Neural cell (in vitro differentiated cells): ENCODE measurements at regions not wholly inside any gene's neighbourhood (a gene's known extent, or its start where the extent isn't known, plus 50 kb on each side); places are given as distances from the start of the nearest gene placed in this dataset.
"Not testable (repeated sequence)": the region's sequence is repeated elsewhere in the genome, so short reads cannot be mapped to it uniquely, and the experiment has no call there.

ENCODE experiments used
- CTCF ChIP-seq: fragments of 450-650 bp; IDR thresholded peaks from 2 replicates; pipeline ENCODE4 v1.5.1; 2014; ENCODE audit warnings: antibody characterized with exemption, mild to moderate bottlenecking, moderate library complexity; ENCODE audit not compliant: poor library complexity, severe bottlenecking
- EP300 ChIP-seq: fragments of 450-650 bp; conservative IDR thresholded peaks from 2 replicates; pipeline ENCODE4 v1.6.1; 2014; ENCODE audit warnings: antibody characterized with exemption, mild to moderate bottlenecking, moderate library complexity; ENCODE audit not compliant: poor library complexity, severe bottlenecking
- EZH2 ChIP-seq: fragments of 200-600, 300-800 bp; shearing (Covaris generic), sonication (generic); IDR thresholded peaks from 2 replicates; pipeline ENCODE4 v1.6.1; 2014; ENCODE audit warnings: antibody characterized with exemption, low read length, borderline replicate concordance, mild to moderate bottlenecking; ENCODE audit not compliant: insufficient read depth, poor library complexity, severe bottlenecking
- RAD21 ChIP-seq: fragments of 450-650 bp; conservative IDR thresholded peaks from 2 replicates; pipeline ENCODE4 v1.6.1; 2014; ENCODE audit warnings: antibody characterized with exemption, mild to moderate bottlenecking, moderate library complexity

GRCh38 chr2:175704568-175704967, 297.5 kb downstream of the LNPK start:
- TF ChIP-seq EZH2, CTCF, EP300, RAD21: not testable (repeated sequence)
